ENCODE measurements at regions not wholly inside any gene's neighbourhood (a gene's known extent, or its start where the extent isn't known, plus 50 kb on each side); places are given as distances from the start of the nearest gene placed in this dataset.

GRCh38 chr3:7947930-7948329, 553.7 kb upstream of the LMCD1 start:
- TF ChIP-seq CTCF (IDR thresholded peaks at IDR 0.05; ENCODE audit: low read depth, low read length, poor library complexity, severe bottlenecking): no peak
- no peak for TF ChIP-seq EZH2phosphoT487 (IDR thresholded peaks at IDR 0.05; ENCODE audit: borderline replicate concordance, low read length)

Measured in DOHH2 (cell line).